NCI-H526 treated with DMSO at 0.1 percent for 48 hours (cell line): ENCODE measurements at regions not wholly inside any gene's neighbourhood (a gene's known extent, or its start where the extent isn't known, plus 50 kb on each side); places are given as distances from the start of the nearest gene placed in this dataset.
"Not testable (repeated sequence)": the region's sequence is repeated elsewhere in the genome, so short reads cannot be mapped to it uniquely, and the experiment has no call there.

Experiments used
- DNase-seq: peaks from one replicate; lab custom pipeline; 2025; lab: John Stamatoyannopoulos, UW

GRCh38 chr9:11506980-11507379 lies 894.2 kb upstream of the PTPRD start:
- DNase-seq, result no peak

DNA sequence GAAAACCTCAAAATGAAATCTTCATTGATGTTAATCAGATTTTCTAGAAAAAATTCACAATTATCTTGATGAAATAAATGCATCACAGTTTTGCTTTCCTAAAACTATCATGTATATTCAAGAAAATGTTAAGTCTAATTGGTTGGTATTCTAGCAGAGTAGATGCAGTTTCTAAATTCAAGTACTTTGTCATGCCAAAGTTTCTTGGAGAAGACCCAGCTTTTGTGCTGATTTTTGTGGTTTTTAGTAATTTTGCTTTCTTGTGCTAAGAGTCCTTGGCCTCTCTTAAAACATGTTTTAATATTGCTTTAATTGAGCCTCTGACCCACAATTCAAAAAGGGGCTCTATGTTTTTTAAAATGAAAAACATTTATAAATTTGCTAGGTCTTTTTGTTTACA lies 924.8 kb upstream of the PTPRD start:
- DNase-seq, result no peak

GRCh38 chr9:11542781-11543180 lies 930.0 kb upstream of the PTPRD start:
- DNase-seq, result no peak

- no peak for DNase-seq
Observed at GRCh38 chr9:11546231-11546630, 933.4 kb upstream of the PTPRD start.

GRCh38 chr9:11549311-11549794 lies 936.6 kb upstream of the PTPRD start:
- DNase-seq, result no peak

DNA sequence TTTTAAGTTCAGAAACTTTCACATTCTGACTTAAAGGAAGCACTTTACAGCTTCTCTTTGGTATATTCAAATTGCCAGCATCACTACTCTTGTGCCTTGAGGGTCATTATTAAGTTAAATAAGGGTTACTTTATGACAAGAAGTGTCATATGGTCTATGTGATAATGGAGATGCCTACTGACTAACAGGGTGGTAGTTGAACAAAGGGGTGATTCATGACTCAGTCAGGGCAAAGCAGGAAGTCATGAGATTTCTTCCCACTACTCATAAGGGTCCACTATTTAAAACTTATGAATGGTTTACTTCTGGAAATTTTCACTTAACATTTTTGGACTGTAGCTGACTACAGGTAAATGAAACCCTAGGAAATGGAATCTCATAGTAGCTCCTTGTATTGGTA lies 938.3 kb upstream of the PTPRD start:
- no peak for DNase-seq

GRCh38 chr9:11558043-11558442 lies 945.2 kb upstream of the PTPRD start:
- no peak for DNase-seq

GRCh38 chr9:11559001-11559776 lies 946.4 kb upstream of the PTPRD start:
- no peak for DNase-seq

DNA sequence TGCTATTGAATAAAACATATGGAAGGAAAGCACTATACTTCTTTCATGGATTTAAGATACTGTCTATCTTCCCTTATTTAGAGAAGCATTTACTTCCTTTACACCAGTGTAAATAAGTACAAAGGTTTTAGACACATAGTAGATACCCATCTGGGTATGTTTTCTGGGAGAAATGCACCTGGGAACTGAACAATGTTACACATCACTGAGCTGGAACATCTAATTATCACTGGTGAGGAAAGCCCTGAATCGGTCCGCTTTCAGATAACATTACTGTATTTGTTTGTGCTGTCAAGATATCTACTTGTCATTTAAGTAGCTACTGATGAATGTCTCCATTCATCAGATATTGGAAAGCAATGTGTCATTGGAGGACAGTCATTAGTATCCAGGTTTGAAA lies 964.7 kb upstream of the PTPRD start:
- no peak for DNase-seq

DNA sequence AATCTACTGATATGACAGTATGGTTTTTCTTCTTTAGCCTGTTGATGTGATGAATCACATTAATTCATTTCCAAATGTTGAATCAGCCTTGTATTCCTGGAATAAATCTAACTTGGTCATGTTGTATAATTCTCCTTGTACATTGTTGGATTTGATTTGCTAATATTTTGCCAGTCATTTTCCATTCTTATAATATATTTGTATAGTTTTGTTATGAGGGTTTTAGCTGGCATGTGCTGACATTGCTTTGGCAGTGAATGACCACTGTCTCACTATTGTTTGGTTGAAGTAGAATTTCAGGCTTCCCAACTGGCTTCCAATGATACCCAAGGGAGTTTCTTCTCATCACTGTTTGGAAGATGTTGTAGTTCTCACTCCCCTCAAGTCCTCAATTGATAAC lies 983.0 kb upstream of the PTPRD start:
- DNase-seq, result no peak

DNA sequence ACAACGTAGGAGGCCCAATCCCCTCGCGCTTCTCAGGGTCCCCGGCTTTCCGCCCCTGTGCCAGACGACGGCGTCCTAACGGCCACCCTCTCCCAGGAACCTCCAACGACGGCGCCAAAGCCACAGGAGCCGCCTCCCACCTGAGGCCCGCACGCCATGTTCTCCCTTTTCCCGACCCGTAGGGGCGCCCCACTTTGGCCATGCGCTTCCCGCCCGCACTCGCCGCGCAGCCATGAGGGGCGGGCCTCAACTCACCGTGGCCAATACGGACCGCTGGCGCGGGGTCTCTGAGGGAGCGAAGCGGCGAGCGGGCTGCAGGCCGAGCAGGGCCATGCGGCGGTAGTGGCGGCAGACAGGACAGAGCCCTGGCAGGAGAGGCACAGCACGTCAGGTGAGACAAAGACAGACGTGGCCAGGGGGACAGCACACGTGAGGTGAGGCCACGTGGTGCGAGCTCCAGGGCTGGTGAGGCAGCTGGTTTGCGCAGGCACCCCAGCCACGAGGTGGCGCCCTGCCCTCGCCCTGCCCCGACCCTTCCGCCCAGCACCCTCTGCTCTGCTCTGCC lies 1005.5 kb upstream of the PTPRD start:
- DNase-seq, result no peak

DNA sequence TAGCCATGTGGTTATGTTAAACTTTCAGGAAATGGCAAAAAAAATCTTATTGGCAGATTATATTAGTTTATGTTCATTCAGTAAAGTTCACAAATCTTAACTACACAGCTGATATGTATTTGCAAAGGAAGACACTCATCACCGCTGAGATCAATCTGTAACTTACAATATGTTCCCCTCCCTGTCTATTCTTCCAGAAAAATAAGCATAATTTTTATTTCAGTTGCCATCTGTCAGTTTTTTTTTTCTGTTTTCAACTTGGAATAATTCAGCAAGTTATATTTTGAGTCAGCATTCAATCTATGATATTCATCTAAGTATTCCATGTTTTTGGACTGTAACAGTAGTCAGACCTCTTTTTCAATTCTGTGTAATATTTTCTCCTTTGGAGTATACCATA lies 1019.9 kb upstream of the PTPRD start:
- no peak for DNase-seq

- DNase-seq, result no peak
Observed at GRCh38 chr9:11646831-11647230, 1034.0 kb upstream of the PTPRD start.

DNA sequence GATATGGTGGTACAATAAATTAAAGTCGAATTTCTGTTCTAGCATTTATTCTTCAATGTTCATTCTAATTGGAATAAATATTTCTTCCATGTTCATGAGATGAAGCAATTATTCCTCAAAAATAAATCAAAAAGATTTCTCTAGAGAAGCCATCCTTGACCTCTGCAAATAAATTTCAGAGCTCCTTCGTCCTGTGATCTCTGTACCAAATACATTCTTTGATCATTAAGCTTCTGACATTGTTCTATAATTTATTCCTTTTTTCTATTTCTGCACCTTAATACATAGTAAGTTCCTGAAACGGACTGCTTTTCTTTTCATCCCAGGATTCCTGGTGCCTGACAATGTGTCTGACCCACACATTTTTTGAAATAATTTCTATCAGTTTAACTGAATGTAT lies 1039.3 kb upstream of the TYRP1 start:
- no peak for DNase-seq

DNA sequence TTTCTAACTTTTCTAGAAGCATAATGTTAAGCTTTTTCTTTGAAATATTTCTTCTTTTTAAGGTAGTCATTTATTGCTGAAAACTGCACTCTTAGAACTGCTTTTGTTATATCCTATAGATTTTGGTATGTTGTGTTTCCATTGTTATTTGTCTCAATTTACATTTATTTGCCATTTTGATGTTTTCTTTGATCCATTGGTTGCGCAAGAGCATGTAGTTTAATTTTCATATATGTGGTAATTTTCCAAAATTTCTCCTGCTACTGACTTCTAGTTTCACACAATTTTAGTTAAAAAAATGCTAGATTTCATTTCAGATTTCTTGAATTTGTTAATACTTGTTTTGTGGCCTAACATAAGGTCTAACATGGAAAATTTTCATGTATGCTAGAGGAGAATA lies 1029.3 kb upstream of the TYRP1 start:
- no peak for DNase-seq

- DNase-seq, result no peak
Observed at GRCh38 chr9:11676821-11677220, 1016.4 kb upstream of the TYRP1 start.

GRCh38 chr9:11686733-11687132 lies 1006.5 kb upstream of the TYRP1 start:
- DNase-seq, result no peak

DNA sequence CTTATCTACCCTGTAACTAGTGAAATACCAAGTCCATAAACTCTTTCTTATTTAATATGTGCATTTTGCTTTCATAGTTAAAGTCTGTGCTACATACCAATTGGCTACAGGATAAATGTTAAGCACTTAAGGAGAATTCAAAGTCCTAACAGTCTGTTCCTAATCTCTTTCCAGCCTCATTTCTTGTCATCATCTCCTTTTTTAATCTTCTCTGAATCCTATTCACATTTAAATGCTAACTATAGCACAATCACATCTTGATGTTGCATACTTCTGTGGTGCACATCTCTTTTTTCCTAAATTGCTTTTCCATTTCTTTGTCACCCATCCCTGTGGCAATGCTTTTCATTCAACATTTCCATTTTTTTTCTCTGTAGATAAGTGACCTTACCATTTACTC lies 996.1 kb upstream of the TYRP1 start:
- DNase-seq, result no peak

DNA sequence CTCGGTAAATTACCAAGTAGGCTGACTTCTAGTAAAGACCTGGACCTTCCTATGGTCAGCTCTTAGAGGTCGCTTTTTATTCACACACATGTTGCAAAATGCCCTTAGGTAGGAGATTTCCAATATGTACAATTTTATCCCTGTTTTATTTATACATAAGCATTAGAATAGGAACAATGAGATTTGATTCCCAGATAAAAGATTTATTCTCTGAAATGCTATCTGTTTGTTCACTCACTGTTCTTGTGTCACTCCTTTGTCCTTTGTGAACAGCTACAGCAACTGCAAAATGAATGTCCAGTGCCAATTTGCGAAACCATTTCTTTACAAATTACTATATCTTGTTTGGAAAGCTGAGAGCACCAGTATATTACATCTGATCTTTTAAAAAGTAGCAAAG lies 991.5 kb upstream of the TYRP1 start:
- DNase-seq, result no peak

DNA sequence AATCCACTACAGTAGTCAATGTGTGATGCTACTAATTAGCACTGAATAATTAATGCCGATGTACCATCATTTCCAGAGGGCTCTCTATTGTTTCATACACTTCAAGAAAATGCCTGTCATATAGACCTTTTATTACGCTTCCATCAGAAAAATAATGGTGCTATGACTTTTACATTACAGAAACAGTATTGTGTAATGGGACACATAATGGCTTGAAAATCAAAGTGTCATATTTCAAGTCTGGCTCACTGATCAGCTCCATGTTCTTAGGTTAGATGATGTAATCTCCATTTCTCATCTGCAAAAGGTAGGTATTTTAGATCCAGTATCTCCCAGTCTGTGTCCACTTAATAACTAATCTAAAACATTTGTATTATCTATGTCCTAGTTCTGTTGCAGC lies 990.6 kb upstream of the TYRP1 start:
- no peak for DNase-seq

DNA sequence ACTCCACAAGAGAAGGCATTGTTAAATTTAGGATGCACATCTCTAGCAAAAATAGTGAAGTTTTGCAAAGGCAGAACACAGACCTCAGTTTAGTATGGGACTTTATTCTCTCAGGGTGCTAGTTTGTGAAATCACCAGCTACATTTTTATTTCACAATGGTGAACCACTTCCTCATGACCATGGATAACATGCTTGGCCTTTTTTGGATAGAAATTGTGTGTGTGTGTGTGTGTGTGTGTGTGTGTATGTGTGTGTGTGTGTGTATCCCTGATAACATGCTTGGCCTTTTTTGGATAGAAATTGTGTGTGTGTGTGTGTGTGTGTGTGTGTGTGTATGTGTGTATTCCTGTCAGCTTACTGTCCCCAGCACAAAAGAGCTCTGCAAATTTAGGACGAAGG lies 989.0 kb upstream of the TYRP1 start:
- not testable (repeated sequence) for DNase-seq

- DNase-seq, result no peak
Observed at GRCh38 chr9:11708899-11709298, 984.3 kb upstream of the TYRP1 start.

DNA sequence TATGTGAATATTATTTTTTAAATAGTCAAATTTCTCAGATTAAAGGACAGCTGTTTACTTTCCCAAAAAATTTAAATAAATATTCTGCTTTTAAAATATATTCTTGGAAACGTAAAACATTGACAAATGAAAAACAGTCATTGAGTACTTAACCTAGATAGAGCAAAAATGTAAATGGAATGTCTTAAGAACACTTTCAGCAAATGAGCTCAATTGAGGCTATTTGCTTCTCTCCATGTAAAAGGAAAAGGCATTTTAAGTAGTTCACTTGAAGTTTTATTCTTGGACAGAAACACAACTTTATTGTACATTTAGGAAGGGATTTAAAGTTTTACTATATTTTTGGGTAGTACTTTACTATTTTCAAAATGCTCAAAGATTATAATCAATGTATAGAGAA lies 983.6 kb upstream of the TYRP1 start:
- DNase-seq, result no peak

DNA sequence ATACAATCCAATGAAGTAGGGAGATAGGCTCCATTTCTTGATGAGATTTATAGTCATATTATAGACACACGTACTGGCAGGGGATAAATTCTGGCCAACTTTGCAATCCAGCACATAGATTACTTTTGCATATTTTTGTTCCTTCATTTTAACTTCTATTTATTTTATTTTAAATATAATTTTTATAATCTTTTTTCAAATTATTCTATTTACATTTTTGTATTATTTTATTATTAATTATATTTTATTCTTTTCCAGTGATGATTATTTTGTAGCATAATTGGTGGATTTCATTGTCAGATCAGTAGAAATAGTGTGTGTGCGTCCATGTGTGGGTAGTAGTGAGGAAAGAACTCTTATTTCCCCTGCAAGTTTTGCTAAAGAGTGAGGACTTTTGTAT lies 980.1 kb upstream of the TYRP1 start:
- no peak for DNase-seq
